ENCODE measurements at regions not wholly inside any gene's neighbourhood (a gene's known extent, or its start where the extent isn't known, plus 50 kb on each side); places are given as distances from the start of the nearest gene placed in this dataset.

- no peak for TF ChIP-seq CTCF (IDR thresholded peaks at IDR 0.05)
- no peak for TF ChIP-seq EZH2 (IDR thresholded peaks at IDR 0.05)
- no peak for TF ChIP-seq EZH2phosphoT487 (IDR thresholded peaks at IDR 0.05)
Measured at GRCh38 chr13:110046811-110047210, 260.1 kb downstream of the COL4A1 start.

Data from neural progenitor cell (in vitro differentiated cells).